ENCODE measurements at regions not wholly inside any gene's neighbourhood (a gene's known extent, or its start where the extent isn't known, plus 50 kb on each side); places are given as distances from the start of the nearest gene placed in this dataset.

- Histone ChIP-seq H3K4me2 (ENCODE audit: insufficient read depth, low read length) (no peak overlapping the region), H4K20me1 (ENCODE audit: insufficient read depth, low read length) (no peaks in the 10 kb centered on the region), H3K36me3 (ENCODE audit: insufficient read depth, low read length) (no peaks in the 10 kb centered on the region), H3K4me1 (ENCODE audit: insufficient read depth, low read length) (no peaks in the 10 kb centered on the region), H3K9me3 (ENCODE audit: insufficient read depth, low read length, severe bottlenecking) (no peaks in the 10 kb centered on the region), H3K4me3 (ENCODE audit: low read depth in 1 of 2, low read length in 2 of 2) (no peak overlapping the region), H3K9ac (ENCODE audit: low read depth, low read length) (no peak overlapping the region), H3K27me3 (ENCODE audit: insufficient read depth, low read length, poor library complexity) (peaks cover 9% of the 10 kb centered on the region), H3K79me2 (ENCODE audit: insufficient read depth, low read length) (no peaks in the 10 kb centered on the region), H2AFZ (ENCODE audit: low read depth, low read length) (no peak overlapping the region), H3K27ac (ENCODE audit: low read length) (no peak overlapping the region)
- TF ChIP-seq CTCF (IDR thresholded peaks at IDR 0.05; ENCODE audit: borderline replicate concordance, extremely low read depth, low read length, poor library complexity, severe bottlenecking) (no peak), EZH2 (IDR thresholded peaks at IDR 0.05; ENCODE audit: borderline replicate concordance, low read depth, low read length, severe bottlenecking) (no peak)
- no peak for DNase-seq
- ATAC-seq (ENCODE audit: insufficient read depth, low read depth): no peak
Measured at GRCh38 chr5:169531631-169532030, 51.9 kb upstream of the SPDL1 start.

- Histone ChIP-seq H3K4me1 (ENCODE audit: insufficient read depth, low read length) (no peaks in the 10 kb centered on the region), H3K27me3 (ENCODE audit: insufficient read depth, low read length, poor library complexity) (peaks cover 13% of the 10 kb centered on the region), H3K79me2 (ENCODE audit: insufficient read depth, low read length) (no peaks in the 10 kb centered on the region), H3K9me3 (ENCODE audit: insufficient read depth, low read length, severe bottlenecking) (no peaks in the 10 kb centered on the region), H3K9ac (ENCODE audit: low read depth, low read length) (no peak overlapping the region), H2AFZ (ENCODE audit: low read depth, low read length) (no peak overlapping the region), H3K4me2 (ENCODE audit: insufficient read depth, low read length) (no peak overlapping the region), H3K4me3 (ENCODE audit: low read depth in 1 of 2, low read length in 2 of 2) (no peak overlapping the region), H4K20me1 (ENCODE audit: insufficient read depth, low read length) (no peaks in the 10 kb centered on the region), H3K27ac (ENCODE audit: low read length) (no peak overlapping the region), H3K36me3 (ENCODE audit: insufficient read depth, low read length) (no peaks in the 10 kb centered on the region)
- TF ChIP-seq CTCF (IDR thresholded peaks at IDR 0.05; ENCODE audit: borderline replicate concordance, extremely low read depth, low read length, poor library complexity, severe bottlenecking): no peak
- no peak for TF ChIP-seq EZH2 (IDR thresholded peaks at IDR 0.05; ENCODE audit: borderline replicate concordance, low read depth, low read length, severe bottlenecking)
- ATAC-seq (ENCODE audit: insufficient read depth, low read depth): no peak
- DNase-seq: no peak
Measured at GRCh38 chr5:169527863-169528262, 55.7 kb upstream of the SPDL1 start.

- Histone ChIP-seq H3K9ac (ENCODE audit: low read depth, low read length) (no peak overlapping the region), H3K9me3 (ENCODE audit: insufficient read depth, low read length, severe bottlenecking) (no peaks in the 10 kb centered on the region), H3K27ac (ENCODE audit: low read length) (no peak overlapping the region), H3K4me1 (ENCODE audit: insufficient read depth, low read length) (no peaks in the 10 kb centered on the region), H3K79me2 (ENCODE audit: insufficient read depth, low read length) (no peaks in the 10 kb centered on the region), H4K20me1 (ENCODE audit: insufficient read depth, low read length) (no peaks in the 10 kb centered on the region), H3K27me3 (ENCODE audit: insufficient read depth, low read length, poor library complexity) (peaks cover 16% of the 10 kb centered on the region), H2AFZ (ENCODE audit: low read depth, low read length) (no peak overlapping the region), H3K4me3 (ENCODE audit: low read depth in 1 of 2, low read length in 2 of 2) (no peak overlapping the region), H3K36me3 (ENCODE audit: insufficient read depth, low read length) (no peaks in the 10 kb centered on the region), H3K4me2 (ENCODE audit: insufficient read depth, low read length) (no peak overlapping the region)
- no peak for DNase-seq
- TF ChIP-seq EZH2 (IDR thresholded peaks at IDR 0.05; ENCODE audit: borderline replicate concordance, low read depth, low read length, severe bottlenecking): no peak
- TF ChIP-seq CTCF (IDR thresholded peaks at IDR 0.05; ENCODE audit: borderline replicate concordance, extremely low read depth, low read length, poor library complexity, severe bottlenecking): no peak
- ATAC-seq (ENCODE audit: insufficient read depth, low read depth): no peak
Measured at GRCh38 chr5:169527066-169527465, 56.5 kb upstream of the SPDL1 start.

- H3K4me1 ChIP-seq (ENCODE audit: insufficient read depth, low read length): no peaks in the 10 kb centered on the region
- peaks cover 9% of the 10 kb centered on the region for H3K27me3 ChIP-seq (ENCODE audit: insufficient read depth, low read length, poor library complexity)
- DNase-seq (no peak), ATAC-seq (ENCODE audit: insufficient read depth, low read depth) (no peak)
- H3K36me3 ChIP-seq (ENCODE audit: insufficient read depth, low read length): no peaks in the 10 kb centered on the region
- H4K20me1 ChIP-seq (ENCODE audit: insufficient read depth, low read length): no peaks in the 10 kb centered on the region
- no peak overlapping the region for H3K4me2 ChIP-seq (ENCODE audit: insufficient read depth, low read length)
- no peaks in the 10 kb centered on the region for H3K9me3 ChIP-seq (ENCODE audit: insufficient read depth, low read length, severe bottlenecking)
- H3K79me2 ChIP-seq (ENCODE audit: insufficient read depth, low read length): no peaks in the 10 kb centered on the region
- no peak overlapping the region for H3K9ac ChIP-seq (ENCODE audit: low read depth, low read length)
- H3K27ac ChIP-seq (ENCODE audit: low read length): no peak overlapping the region
- no peak overlapping the region for H3K4me3 ChIP-seq (ENCODE audit: low read depth in 1 of 2, low read length in 2 of 2)
- TF ChIP-seq CTCF (IDR thresholded peaks at IDR 0.05; ENCODE audit: borderline replicate concordance, extremely low read depth, low read length, poor library complexity, severe bottlenecking): no peak
- no peak for TF ChIP-seq EZH2 (IDR thresholded peaks at IDR 0.05; ENCODE audit: borderline replicate concordance, low read depth, low read length, severe bottlenecking)
- H2AFZ ChIP-seq (ENCODE audit: low read depth, low read length): no peak overlapping the region
Measured at GRCh38 chr5:169522851-169523250, 60.7 kb upstream of the SPDL1 start.
